Omental fat pad (tissue), 3 donors: ENCODE measurements at regions not wholly inside any gene's neighbourhood (a gene's known extent, or its start where the extent isn't known, plus 50 kb on each side); places are given as distances from the start of the nearest gene placed in this dataset.

Source experiments
- ATAC-seq: fragments of 150-250 bp; one replicate; pipeline ENCODE4 v1.9.1; 2016; ENCODE audit warnings: mild to moderate bottlenecking, moderate library complexity; ENCODE audit not compliant: low FRiP score
- DNase-seq: peaks from one replicate; pipeline ENCODE4 v3.0.0-alpha.2; 2019; ENCODE audit warnings: low spot score
- TF ChIP-seq, protein P1 (sequence below), 3 donors: fragments of 450-650 bp; IDR thresholded peaks; one replicate each; pipeline ENCODE4 v1.5.1; 2016 to 2017; ENCODE audit warnings: antibody characterized with exemption in 3 of 3, mild to moderate bottlenecking in 3 of 3, moderate library complexity in 2 of 3

DNA sequence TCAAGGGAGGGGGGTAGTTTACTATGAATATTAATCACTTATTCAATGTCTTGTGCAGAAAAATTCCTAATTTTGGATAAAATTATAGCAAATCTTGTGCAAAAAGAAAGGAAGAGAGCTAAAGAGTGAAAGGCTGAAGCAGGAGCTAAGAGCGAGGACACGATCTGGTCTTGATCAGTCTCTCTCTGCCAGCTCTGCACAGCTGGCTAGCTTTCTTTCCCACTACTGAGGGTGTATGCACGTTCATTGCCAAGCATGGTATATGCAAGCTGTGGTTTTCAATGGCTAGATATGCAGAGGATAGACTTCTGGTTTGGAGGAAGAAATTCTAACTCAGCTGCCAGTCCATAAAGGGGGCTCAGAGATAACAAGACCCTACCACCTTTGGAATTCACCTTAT, 297.3 kb downstream of the CYRIA start:
- DNase-seq (no peak), ATAC-seq (no peak)
- TF ChIP-seq, protein P1, sequence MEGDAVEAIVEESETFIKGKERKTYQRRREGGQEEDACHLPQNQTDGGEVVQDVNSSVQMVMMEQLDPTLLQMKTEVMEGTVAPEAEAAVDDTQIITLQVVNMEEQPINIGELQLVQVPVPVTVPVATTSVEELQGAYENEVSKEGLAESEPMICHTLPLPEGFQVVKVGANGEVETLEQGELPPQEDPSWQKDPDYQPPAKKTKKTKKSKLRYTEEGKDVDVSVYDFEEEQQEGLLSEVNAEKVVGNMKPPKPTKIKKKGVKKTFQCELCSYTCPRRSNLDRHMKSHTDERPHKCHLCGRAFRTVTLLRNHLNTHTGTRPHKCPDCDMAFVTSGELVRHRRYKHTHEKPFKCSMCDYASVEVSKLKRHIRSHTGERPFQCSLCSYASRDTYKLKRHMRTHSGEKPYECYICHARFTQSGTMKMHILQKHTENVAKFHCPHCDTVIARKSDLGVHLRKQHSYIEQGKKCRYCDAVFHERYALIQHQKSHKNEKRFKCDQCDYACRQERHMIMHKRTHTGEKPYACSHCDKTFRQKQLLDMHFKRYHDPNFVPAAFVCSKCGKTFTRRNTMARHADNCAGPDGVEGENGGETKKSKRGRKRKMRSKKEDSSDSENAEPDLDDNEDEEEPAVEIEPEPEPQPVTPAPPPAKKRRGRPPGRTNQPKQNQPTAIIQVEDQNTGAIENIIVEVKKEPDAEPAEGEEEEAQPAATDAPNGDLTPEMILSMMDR (IDR thresholded peaks at IDR 0.05), result no peak

- ATAC-seq (no peak), DNase-seq (no peak)
- TF ChIP-seq, protein P1 (IDR thresholded peaks at IDR 0.05), result no peak
Measured at GRCh38 chr2:16365366-16365765, 300.3 kb downstream of the CYRIA start.

DNA sequence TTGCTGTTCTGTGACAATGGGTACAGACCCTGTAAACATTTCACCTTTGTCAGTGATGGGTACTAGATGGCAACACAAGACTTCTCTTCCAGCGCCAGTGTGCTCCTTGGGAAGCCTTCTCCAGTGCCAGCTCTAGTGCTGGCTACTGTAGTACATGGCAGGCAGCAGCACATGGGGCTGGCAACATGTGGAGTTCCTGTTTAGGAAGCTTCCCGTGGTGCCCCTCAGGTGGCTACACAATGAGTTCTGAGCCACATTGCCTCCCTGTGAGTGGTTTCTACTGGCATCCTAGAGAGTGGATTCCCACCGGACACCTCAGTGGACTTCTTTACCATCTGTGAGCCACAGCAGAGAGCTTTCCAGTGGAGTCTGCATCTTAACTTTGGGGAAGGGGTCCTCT, 302.1 kb downstream of the CYRIA start:
- DNase-seq (no peak), ATAC-seq (no peak)
- TF ChIP-seq, protein P1 (IDR thresholded peaks at IDR 0.05), result no peak

- TF ChIP-seq, protein P1 (IDR thresholded peaks at IDR 0.05), result no peak
- no peak for ATAC-seq
Measured at GRCh38 chr2:16362611-16363010, 303.0 kb downstream of the CYRIA start.

DNA sequence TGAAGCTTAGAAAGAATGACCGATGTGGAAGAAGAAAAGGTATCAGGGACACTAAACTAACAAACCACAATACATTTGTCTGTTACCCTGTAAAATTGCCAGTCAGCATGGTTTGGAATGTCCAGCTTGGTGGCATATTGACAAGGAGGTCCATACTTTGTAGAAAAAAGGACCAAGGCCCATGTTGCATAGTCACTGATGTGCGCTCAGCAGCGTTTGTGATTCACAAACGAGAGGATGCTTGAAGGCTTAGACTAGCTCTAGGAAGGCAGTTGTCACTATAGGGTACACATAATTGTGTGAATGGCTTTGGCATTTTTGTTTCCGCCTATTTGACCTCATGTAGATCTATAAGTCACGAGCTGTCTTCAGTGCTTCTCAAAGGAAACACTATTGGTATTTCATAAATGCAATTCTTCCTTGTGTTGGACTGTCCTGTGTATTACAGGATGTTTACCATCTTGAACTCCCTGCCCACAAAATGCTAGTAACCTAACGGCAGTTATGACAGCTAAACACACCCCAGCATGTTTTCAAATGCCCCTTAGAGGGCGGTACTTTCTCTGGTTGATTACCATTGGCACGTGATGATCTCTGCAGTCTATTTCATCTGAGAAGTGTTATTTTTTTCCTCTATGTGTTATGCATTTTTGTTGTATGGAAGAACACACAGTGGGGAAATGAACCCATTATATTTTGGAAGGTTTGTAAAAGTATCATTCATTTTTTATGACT, 304.2 kb downstream of the CYRIA start:
- no peak for DNase-seq
- no peak for ATAC-seq
- TF ChIP-seq, protein P1 (IDR thresholded peaks at IDR 0.05), result no peak

More at GRCh38 chr2:16362611-16363010, 303.0 kb downstream of the CYRIA start:
- DNase-seq, result no peak

DNA sequence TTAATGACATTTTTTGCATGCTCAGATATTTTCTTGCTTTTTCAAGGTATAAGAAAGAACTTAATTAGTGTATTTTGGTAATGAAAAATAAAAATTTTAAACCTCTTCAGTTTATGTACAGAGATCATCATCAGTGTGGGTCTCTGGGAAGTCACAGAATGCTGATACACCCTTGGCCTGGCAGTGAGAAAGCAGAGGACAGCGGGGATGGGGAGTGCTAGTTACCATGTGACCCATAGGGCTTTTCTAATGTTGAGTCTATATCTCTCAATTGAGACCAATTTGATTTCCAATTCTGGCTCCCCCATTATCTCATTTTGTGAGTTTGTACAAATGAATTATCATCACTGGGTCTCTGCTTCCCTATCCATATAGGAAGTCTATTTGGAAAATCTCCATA, 305.7 kb downstream of the CYRIA start:
- DNase-seq (no peak), ATAC-seq (no peak)
- TF ChIP-seq, protein P1 (IDR thresholded peaks at IDR 0.05), result no peak

DNA sequence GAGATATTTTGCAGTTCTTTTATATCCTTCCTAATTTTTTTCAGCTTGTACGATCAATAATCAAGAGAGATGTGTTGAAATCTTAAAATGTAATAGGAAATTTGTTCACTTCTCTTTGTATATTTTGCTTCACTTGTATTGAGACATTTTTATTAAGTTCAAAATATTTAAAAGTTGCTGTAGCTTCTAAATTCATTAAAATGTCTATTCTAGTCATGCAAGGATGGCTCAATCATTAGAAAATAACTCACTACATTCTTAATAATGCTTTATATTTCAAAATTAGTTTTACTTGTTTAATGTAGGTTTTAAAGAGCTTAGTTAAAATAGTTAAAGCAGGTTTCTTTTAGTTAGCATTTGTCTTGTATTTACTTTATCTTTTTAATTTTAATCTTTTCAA, 308.4 kb downstream of the CYRIA start:
- ATAC-seq, result no peak
- TF ChIP-seq, protein P1 (IDR thresholded peaks at IDR 0.05), result no peak
- no peak for DNase-seq
